Neuronal stem cell (in vitro differentiated cells): ENCODE measurements at regions not wholly inside any gene's neighbourhood (a gene's known extent, or its start where the extent isn't known, plus 50 kb on each side); places are given as distances from the start of the nearest gene placed in this dataset.

Source experiments
- DNase-seq: peaks from one replicate; pipeline ENCODE4 v3.0.0-alpha.2; 2013; ENCODE audit warnings: low spot score
- H2AFZ ChIP-seq: one replicate; pipeline ENCODE4 v1.6.1; 2013; ENCODE audit warnings: mild to moderate bottlenecking, low read length, inconsistent platforms
- H2AK5ac ChIP-seq: 2 replicates; pipeline ENCODE4 v1.6.1; 2013; ENCODE audit warnings: low read depth, mild to moderate bottlenecking, inconsistent platforms, low read length, moderate library complexity, mixed read lengths
- H2BK120ac ChIP-seq: 2 replicates; pipeline ENCODE4 v1.6.1; 2013; ENCODE audit warnings: low read depth, mild to moderate bottlenecking, inconsistent platforms, low read length, moderate library complexity, mixed read lengths
- H2BK12ac ChIP-seq: one replicate; pipeline ENCODE4 v1.6.1; 2013; ENCODE audit warnings: low read length, inconsistent platforms
- H2BK15ac ChIP-seq: 2 replicates; pipeline ENCODE4 v1.6.1; 2013; ENCODE audit warnings: mild to moderate bottlenecking, low read length, inconsistent platforms, mixed read lengths
- H2BK5ac ChIP-seq: one replicate; pipeline ENCODE4 v1.6.1; 2013; ENCODE audit warnings: inconsistent platforms, mild to moderate bottlenecking, low read length, moderate library complexity
- H3K14ac ChIP-seq: one replicate; pipeline ENCODE4 v1.6.1; 2013; ENCODE audit warnings: low read length, inconsistent platforms
- H3K18ac ChIP-seq: 2 replicates; pipeline ENCODE4 v1.6.1; 2013; ENCODE audit warnings: low read length, inconsistent platforms
- H3K23ac ChIP-seq: 2 replicates; pipeline ENCODE4 v1.6.1; 2013; ENCODE audit warnings: low read depth, mild to moderate bottlenecking, mixed read lengths, low read length, inconsistent platforms; ENCODE audit not compliant: poor library complexity
- H3K27ac ChIP-seq: replicated peaks from 3 replicates; pipeline ENCODE4 v1.5.1; 2013; ENCODE audit warnings: low read length, inconsistent platforms
- H3K27me3 ChIP-seq, 3 experiments: 2 replicates each; pipeline ENCODE4 v1.6.1; 2013; ENCODE audit warnings: low read length in 3 of 3, mild to moderate bottlenecking in 2 of 3, inconsistent platforms in 1 of 3, low read depth in 1 of 3, mixed read lengths in 1 of 3, moderate library complexity in 1 of 3; ENCODE audit not compliant: control insufficient read depth in 3 of 3, insufficient read depth in 3 of 3
- H3K36me3 ChIP-seq, 2 donors: replicated peaks in 1 of 2; 2 replicates each; pipeline ENCODE4 v1.6.1; 2013; ENCODE audit warnings: low read length in 2 of 2; ENCODE audit not compliant: control insufficient read depth in 2 of 2, insufficient read depth in 2 of 2
- H3K4ac ChIP-seq: 2 replicates; pipeline ENCODE4 v1.6.1; 2013; ENCODE audit warnings: inconsistent platforms, mild to moderate bottlenecking, low read length, moderate library complexity
- H3K4me1 ChIP-seq, 2 donors: 1 replicate in 1 of 2; 2 replicates in 1 of 2; pipeline ENCODE4 v1.6.1; 2013; ENCODE audit warnings: low read length in 2 of 2, low read depth in 1 of 2; ENCODE audit not compliant: control insufficient read depth in 2 of 2, insufficient read depth in 1 of 2
- H3K4me2 ChIP-seq: one replicate; pipeline ENCODE4 v1.6.1; 2013; ENCODE audit warnings: mild to moderate bottlenecking, low read length, inconsistent platforms; ENCODE audit not compliant: insufficient read depth, poor library complexity, severe bottlenecking
- H3K4me3 ChIP-seq, 2 donors: 2 replicates each; pipeline ENCODE4 v1.5.1; 2013; ENCODE audit warnings: low read length in 2 of 2, mild to moderate bottlenecking in 2 of 2, inconsistent platforms in 1 of 2, moderate library complexity in 1 of 2
- H3K79me1 ChIP-seq: one replicate; pipeline ENCODE4 v1.6.1; 2013; ENCODE audit warnings: low read depth, mild to moderate bottlenecking, inconsistent platforms, low read length, moderate library complexity
- H3K9ac ChIP-seq: one replicate; pipeline ENCODE4 v1.6.1; 2013; ENCODE audit warnings: mild to moderate bottlenecking, low read depth, low read length, inconsistent platforms; ENCODE audit not compliant: poor library complexity
- H3K9me3 ChIP-seq, 2 donors: replicated peaks in 1 of 2; 2 replicates each; pipeline versions ENCODE3 to v1.6.1; 2013; ENCODE audit warnings: low read length in 2 of 2, mild to moderate bottlenecking in 2 of 2, inconsistent platforms in 1 of 2, low read depth in 1 of 2, mixed read lengths in 1 of 2, moderate library complexity in 1 of 2; ENCODE audit not compliant: control insufficient read depth in 2 of 2, insufficient read depth in 1 of 2
- H4K8ac ChIP-seq: one replicate; pipeline ENCODE4 v1.6.1; 2013; ENCODE audit warnings: low read depth, mild to moderate bottlenecking, inconsistent platforms, low read length, moderate library complexity
- H4K91ac ChIP-seq: one replicate; pipeline ENCODE4 v1.6.1; 2013; ENCODE audit warnings: low read length, low read depth, mild to moderate bottlenecking, inconsistent platforms; ENCODE audit not compliant: poor library complexity
- WGBS, 2 donors: extraction: QIAGEN DNeasy Blood & Tissue Kit; methylation state at CpG; one replicate each; pipeline ENCODE4 v1.1.7; 2013; ENCODE audit warnings: missing lambda C conversion rate in 2 of 2, mixed read lengths in 1 of 2; ENCODE audit not compliant: insufficient read length in 2 of 2, insufficient replicate concordance in 1 of 2; ENCODE audit errors: extremely low coverage in 2 of 2; 5-methylcytosine and 5-hydroxymethylcytosine counted together

DNA sequence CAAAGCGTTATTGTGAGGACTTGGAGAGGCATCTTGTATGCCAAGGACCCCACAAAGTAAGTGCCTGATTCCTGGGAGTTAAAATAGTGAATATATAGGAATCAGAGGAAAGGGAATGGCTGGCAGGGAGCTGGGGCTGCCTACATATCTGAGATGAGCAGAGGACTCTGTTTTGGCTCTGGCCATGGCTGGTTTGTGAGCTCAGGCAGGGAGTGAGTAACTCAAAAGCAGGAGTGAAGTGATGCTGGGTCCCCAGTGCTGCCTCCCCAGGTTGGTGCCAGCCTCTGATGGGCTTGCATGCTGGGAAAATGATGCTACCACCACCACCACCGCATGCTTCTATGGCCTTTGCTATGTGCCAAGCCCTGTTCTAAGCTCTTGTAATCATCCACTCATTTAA is 246.0 kb upstream of the MVB12B start:
- no peak overlapping the region for H3K27ac ChIP-seq
- DNase-seq = no peak
- H3K14ac ChIP-seq = no peak overlapping the region
- H3K4me3 ChIP-seq = no peak overlapping the region
- no peak overlapping the region for H4K91ac ChIP-seq
- H3K36me3 ChIP-seq = no peaks in the 10 kb centered on the region
- no peak overlapping the region for H3K9ac ChIP-seq
- H2BK5ac ChIP-seq = no peak overlapping the region
- no CpG with 5 or more reads among the region's 2 CpGs for WGBS, 2 donors
- no peak overlapping the region for H4K8ac ChIP-seq
- H3K4me2 ChIP-seq = no peak overlapping the region
- H2BK120ac ChIP-seq = no peak overlapping the region
- H2AFZ ChIP-seq = no peak overlapping the region
- H3K79me1 ChIP-seq = no peaks in the 10 kb centered on the region
- no peak overlapping the region for H2BK15ac ChIP-seq
- no peak overlapping the region for H2AK5ac ChIP-seq
- H3K23ac ChIP-seq = no peak overlapping the region
- peaks cover 0 to 2% of the 10 kb centered on the region in 2 donors for H3K9me3 ChIP-seq
- peaks cover 0 to 9% (median 0%) of the 10 kb centered on the region in 3 experiments for H3K27me3 ChIP-seq
- no peak overlapping the region for H2BK12ac ChIP-seq
- H3K18ac ChIP-seq = no peak overlapping the region
- H3K4me1 ChIP-seq = no peaks in the 10 kb centered on the region
- no peak overlapping the region for H3K4ac ChIP-seq

DNA sequence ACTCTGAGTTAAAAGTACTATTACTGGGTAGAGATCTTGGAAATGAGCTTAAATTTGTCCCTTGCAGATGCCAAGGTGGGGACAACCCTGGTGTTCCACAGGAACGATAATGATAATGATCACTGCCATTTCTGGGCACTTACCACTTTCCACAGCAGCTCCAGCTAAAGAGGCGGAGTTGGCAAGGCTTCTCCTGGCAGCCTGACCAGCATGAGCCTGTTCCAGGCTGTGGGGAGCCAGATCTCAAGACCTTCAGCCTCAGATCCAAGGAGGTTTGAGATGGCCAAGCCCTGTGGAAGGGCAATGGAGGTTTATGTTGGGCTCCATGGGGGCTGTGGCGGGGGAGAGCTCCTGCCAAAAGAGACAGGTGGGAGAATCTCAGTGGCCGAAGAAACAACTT is 244.9 kb upstream of the MVB12B start:
- H3K4me2 ChIP-seq = no peak overlapping the region
- H2AFZ ChIP-seq = no peak overlapping the region
- peaks cover 0 to 9% (median 0%) of the 10 kb centered on the region in 3 experiments for H3K27me3 ChIP-seq
- no peak overlapping the region for H4K8ac ChIP-seq
- H3K18ac ChIP-seq = no peak overlapping the region
- H2AK5ac ChIP-seq = no peak overlapping the region
- H3K27ac ChIP-seq = no peak overlapping the region
- H3K4ac ChIP-seq = no peak overlapping the region
- no peak overlapping the region for H2BK120ac ChIP-seq
- no peak overlapping the region for H3K4me3 ChIP-seq
- no peaks in the 10 kb centered on the region for H3K4me1 ChIP-seq
- no peak overlapping the region for H3K14ac ChIP-seq
- H3K36me3 ChIP-seq = no peaks in the 10 kb centered on the region
- H4K91ac ChIP-seq = no peak overlapping the region
- no peak overlapping the region for H2BK15ac ChIP-seq
- H3K9me3 ChIP-seq = peaks cover 0 to 2% of the 10 kb centered on the region in 2 donors
- H3K79me1 ChIP-seq = no peaks in the 10 kb centered on the region
- H2BK5ac ChIP-seq = no peak overlapping the region
- WGBS, 2 donors = no CpG with 5 or more reads among the region's 4 CpGs
- no peak overlapping the region for H3K23ac ChIP-seq
- DNase-seq = no peak
- no peak overlapping the region for H2BK12ac ChIP-seq
- no peak overlapping the region for H3K9ac ChIP-seq

DNA sequence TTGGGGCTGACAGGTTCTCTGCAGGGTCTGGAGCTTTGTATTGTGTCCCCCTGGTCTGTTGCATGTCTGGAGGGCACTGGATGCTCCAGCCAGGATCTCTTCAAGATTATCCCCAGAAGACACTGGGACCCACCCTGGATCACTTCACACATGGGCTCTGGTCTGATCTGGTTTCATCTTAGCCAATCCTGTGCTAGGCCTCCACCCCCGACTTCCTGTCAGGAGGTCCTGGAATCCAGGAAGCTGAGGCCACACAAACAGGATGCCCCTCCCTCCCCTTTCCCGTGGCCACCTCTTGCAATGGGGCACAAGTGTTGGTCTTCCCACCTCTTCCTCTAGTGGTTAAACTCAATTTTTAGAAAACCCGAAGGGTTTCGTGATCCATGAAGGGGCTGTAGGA is 242.6 kb upstream of the MVB12B start:
- Histone ChIP-seq H3K4me2 (no peak overlapping the region), H3K36me3 (no peaks in the 10 kb centered on the region), H3K4me1 (no peaks in the 10 kb centered on the region), H3K79me1 (no peaks in the 10 kb centered on the region), H2AFZ (peak overlapping the region; percentile 59), H3K9me3 (peaks cover 0 to 2% of the 10 kb centered on the region in 2 donors), H4K91ac (no peak overlapping the region), H3K27ac (no peak overlapping the region), H3K23ac (no peak overlapping the region), H3K4me3 (no peak overlapping the region), H3K4ac (no peak overlapping the region), H2BK15ac (no peak overlapping the region), H4K8ac (no peak overlapping the region), H3K14ac (no peak overlapping the region), H3K18ac (no peak overlapping the region), H2BK12ac (no peak overlapping the region), H2BK5ac (no peak overlapping the region), H2AK5ac (no peak overlapping the region), H2BK120ac (no peak overlapping the region), H3K27me3 (peaks cover 0 to 9% (median 0%) of the 10 kb centered on the region in 3 experiments), H3K9ac (no peak overlapping the region)
- no peak for DNase-seq
- WGBS, 2 donors = no CpG with 5 or more reads among the region's 4 CpGs

DNA sequence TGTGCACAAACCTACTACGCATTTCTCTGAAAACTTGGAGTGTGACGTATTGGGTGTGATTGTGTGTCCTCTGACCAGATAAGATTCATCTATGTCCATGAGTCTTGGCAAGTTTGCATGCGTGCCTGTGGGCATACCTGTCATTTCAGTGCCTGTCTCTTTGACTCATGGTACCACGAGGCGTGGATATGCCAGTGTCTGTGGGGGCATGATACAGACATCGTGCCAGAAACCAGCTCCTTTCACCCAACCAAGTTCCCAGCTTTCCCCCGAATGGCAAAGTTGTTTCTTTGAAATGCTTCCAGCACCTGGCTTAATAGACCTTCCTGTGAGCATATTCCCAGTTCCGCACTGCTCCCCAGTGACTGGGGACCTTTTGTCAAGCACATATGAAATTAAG is 241.9 kb upstream of the MVB12B start:
- Histone ChIP-seq H2BK12ac (no peak overlapping the region), H4K8ac (no peak overlapping the region), H3K79me1 (no peaks in the 10 kb centered on the region), H3K4me2 (no peak overlapping the region), H3K23ac (no peak overlapping the region), H3K27me3 (peaks cover 0 to 9% (median 0%) of the 10 kb centered on the region in 3 experiments), H3K4me1 (no peaks in the 10 kb centered on the region), H3K4ac (no peak overlapping the region), H2AK5ac (no peak overlapping the region), H3K27ac (no peak overlapping the region), H4K91ac (no peak overlapping the region), H3K9me3 (peaks cover 0 to 2% of the 10 kb centered on the region in 2 donors), H3K4me3 (no peak overlapping the region), H3K18ac (no peak overlapping the region), H3K36me3 (no peaks in the 10 kb centered on the region), H3K14ac (no peak overlapping the region), H2BK15ac (no peak overlapping the region), H2BK120ac (no peak overlapping the region), H2AFZ (no peak overlapping the region), H3K9ac (no peak overlapping the region), H2BK5ac (no peak overlapping the region)
- no CpG with 5 or more reads among the region's 8 CpGs for whole genome bisulfite sequencing, 2 donors
- DNase-seq = no peak
